Nephron (organoid): ENCODE measurements at regions not wholly inside any gene's neighbourhood (a gene's known extent, or its start where the extent isn't known, plus 50 kb on each side); places are given as distances from the start of the nearest gene placed in this dataset.
"Not testable (repeated sequence)": the region's sequence is repeated elsewhere in the genome, so short reads cannot be mapped to it uniquely, and the experiment has no call there.

Experiments
- H3K27ac Mint-ChIP-seq, 3 experiments: 2 replicates each; pipeline ENCODE4 v1.8.0; 2020; ENCODE audit warnings: mixed read lengths in 3 of 3, mild to moderate bottlenecking in 2 of 3, moderate library complexity in 1 of 3
- H3K27me3 Mint-ChIP-seq: 2 replicates; pipeline ENCODE4 v1.8.0; 2021; ENCODE audit warnings: low read depth, mild to moderate bottlenecking, moderate library complexity, mixed read lengths
- H3K36me3 Mint-ChIP-seq: 2 replicates; pipeline ENCODE4 v1.8.0; 2020; ENCODE audit warnings: low read depth, mixed read lengths
- H3K4me1 Mint-ChIP-seq: 2 replicates; pipeline ENCODE4 v1.8.0; 2020; ENCODE audit warnings: mixed read lengths
- H3K4me3 Mint-ChIP-seq, 3 experiments: 2 replicates each; pipeline ENCODE4 v1.8.0; 2020; ENCODE audit warnings: mild to moderate bottlenecking in 3 of 3, mixed read lengths in 3 of 3, moderate library complexity in 2 of 3
- H3K9me3 Mint-ChIP-seq: 2 replicates; pipeline ENCODE4 v1.8.0; 2020; ENCODE audit warnings: mixed read lengths
- TF ChIP-seq, protein P1 (sequence below), 3 experiments: fragments of 200-600 bp; sonication (generic); IDR thresholded peaks; one replicate each; pipeline ENCODE4 v1.5.0; 2021; ENCODE audit warnings: antibody characterized with exemption in 3 of 3; ENCODE audit not compliant: unreplicated experiment in 3 of 3

DNA sequence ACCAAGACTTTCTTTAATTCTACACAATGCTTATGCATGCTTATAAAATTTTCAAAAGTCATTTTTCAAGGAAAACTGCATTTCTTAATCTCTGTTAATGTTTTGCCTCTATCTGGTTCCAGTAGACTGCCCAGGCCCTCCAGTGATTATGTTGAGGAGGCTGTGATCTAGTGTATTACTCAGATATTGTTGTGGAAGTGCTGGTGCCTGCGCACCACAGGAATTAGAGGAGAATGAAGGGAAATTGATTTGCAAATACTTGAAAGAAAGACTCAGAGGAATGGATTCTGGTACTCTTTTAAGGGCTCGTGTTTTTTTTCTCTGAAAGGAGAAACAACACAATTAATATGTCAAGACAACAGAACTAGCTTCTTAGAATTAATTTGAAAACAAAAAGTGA lies 1015.1 kb downstream of the RPA4 start:
- Mint-ChIP-seq H3K9me3 (no peaks in the 10 kb centered on the region), H3K27me3 (no peaks in the 10 kb centered on the region), H3K4me3 (no peak overlapping the region), H3K36me3 (no peaks in the 10 kb centered on the region), H3K4me1 (no peaks in the 10 kb centered on the region), H3K27ac (no peak overlapping the region)
- TF ChIP-seq, protein P1, sequence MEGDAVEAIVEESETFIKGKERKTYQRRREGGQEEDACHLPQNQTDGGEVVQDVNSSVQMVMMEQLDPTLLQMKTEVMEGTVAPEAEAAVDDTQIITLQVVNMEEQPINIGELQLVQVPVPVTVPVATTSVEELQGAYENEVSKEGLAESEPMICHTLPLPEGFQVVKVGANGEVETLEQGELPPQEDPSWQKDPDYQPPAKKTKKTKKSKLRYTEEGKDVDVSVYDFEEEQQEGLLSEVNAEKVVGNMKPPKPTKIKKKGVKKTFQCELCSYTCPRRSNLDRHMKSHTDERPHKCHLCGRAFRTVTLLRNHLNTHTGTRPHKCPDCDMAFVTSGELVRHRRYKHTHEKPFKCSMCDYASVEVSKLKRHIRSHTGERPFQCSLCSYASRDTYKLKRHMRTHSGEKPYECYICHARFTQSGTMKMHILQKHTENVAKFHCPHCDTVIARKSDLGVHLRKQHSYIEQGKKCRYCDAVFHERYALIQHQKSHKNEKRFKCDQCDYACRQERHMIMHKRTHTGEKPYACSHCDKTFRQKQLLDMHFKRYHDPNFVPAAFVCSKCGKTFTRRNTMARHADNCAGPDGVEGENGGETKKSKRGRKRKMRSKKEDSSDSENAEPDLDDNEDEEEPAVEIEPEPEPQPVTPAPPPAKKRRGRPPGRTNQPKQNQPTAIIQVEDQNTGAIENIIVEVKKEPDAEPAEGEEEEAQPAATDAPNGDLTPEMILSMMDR (IDR thresholded peaks at IDR 0.05; ENCODE audit: unreplicated experiment in 3 of 3): no peak

DNA sequence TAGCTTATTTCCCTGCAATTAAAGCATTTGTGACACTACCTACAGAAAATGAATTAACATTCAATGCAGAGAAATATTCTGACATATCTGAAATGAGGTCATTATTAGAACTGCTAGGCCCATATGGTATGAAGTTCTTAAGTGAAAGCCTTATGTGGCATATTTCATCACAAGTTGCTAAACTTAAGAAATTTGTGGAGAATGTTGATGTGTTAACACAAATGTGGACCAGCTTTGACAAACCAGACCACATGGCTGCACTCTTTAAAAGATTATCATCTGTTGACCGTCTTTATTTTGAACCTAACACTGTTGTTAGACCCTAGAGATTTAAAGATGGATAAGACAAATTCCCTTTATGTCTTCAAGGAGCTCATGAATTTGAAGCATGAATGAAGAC lies 1024.1 kb downstream of the RPA4 start:
- H3K9me3 Mint-ChIP-seq: peaks cover 9% of the 10 kb centered on the region
- TF ChIP-seq, protein P1 (IDR thresholded peaks at IDR 0.05; ENCODE audit: unreplicated experiment in 3 of 3): no peak
- no peak overlapping the region for H3K27ac Mint-ChIP-seq
- no peak overlapping the region for H3K4me3 Mint-ChIP-seq
- H3K36me3 Mint-ChIP-seq: no peaks in the 10 kb centered on the region
- H3K4me1 Mint-ChIP-seq: no peaks in the 10 kb centered on the region
- H3K27me3 Mint-ChIP-seq: no peaks in the 10 kb centered on the region

DNA sequence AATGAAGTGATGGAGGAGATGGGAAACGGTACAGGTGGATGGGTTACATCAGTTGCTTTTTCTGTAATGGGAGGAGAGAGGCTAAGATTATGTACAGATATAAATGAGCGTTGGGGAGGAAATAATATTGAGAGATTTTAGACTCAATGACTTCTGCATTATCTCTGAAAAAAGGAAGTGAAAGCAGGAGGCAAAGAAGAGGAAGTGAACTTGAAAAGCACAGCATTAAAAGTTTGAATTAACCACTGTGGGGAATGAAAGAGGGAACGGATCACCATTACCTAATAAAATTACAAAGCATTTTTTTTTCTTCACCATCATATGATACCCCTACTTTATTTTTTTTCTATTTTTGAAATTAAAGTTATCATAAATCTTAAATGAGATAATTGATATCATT lies 1025.5 kb downstream of the RPA4 start:
- no peak overlapping the region for H3K27ac Mint-ChIP-seq
- TF ChIP-seq, protein P1 (IDR thresholded peaks at IDR 0.05; ENCODE audit: unreplicated experiment in 3 of 3): no peak
- no peaks in the 10 kb centered on the region for H3K4me1 Mint-ChIP-seq
- peaks cover 9% of the 10 kb centered on the region for H3K9me3 Mint-ChIP-seq
- no peaks in the 10 kb centered on the region for H3K27me3 Mint-ChIP-seq
- no peak overlapping the region for H3K4me3 Mint-ChIP-seq
- no peaks in the 10 kb centered on the region for H3K36me3 Mint-ChIP-seq

DNA sequence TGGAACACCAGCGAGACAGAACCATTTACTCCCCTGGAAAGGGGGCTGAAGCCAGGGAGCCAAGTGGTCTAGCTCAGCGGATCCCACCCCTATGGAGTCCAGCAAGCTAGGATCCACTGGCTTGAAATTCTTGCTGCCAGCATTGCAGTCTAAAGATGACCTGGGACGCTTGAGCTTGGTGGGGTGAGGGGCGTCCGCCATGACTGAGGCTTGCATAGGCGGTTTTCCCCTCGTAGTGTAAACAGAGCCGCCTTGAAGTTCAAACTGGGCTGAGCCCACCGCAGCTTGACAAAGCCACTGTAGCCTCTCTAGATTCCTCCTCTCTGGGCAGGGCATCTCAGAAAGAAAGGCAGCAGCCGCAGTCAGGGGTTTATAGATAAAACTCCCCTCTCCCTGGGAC lies 1031.7 kb downstream of the RPA4 start:
- H3K27me3 Mint-ChIP-seq, H3K4me3 Mint-ChIP-seq, H3K4me1 Mint-ChIP-seq, H3K27ac Mint-ChIP-seq, H3K36me3 Mint-ChIP-seq: not testable (repeated sequence)
- H3K9me3 Mint-ChIP-seq: peaks cover 11% of the 10 kb centered on the region

DNA sequence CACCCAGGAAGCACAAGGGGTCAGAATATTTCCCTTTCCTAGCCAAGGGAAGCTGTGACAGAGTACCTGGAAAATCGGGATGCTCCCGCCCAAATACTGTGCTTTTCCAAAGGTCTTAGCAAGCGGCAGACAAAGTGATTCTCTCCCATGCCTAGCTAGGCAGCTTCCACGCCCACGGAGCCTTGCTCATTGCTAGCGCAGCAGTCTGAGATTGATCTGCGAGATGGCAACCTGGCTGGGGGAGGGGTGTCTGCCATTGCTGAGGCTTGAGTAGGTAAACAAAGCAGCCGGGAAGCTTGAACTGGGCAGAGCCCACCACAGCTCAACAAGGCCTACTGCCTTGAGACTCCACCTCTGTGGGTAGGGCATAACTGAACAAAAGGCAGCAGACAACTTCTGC lies 1037.5 kb downstream of the RPA4 start:
- not testable (repeated sequence) for H3K4me3 Mint-ChIP-seq, H3K27me3 Mint-ChIP-seq, H3K36me3 Mint-ChIP-seq, H3K27ac Mint-ChIP-seq, H3K4me1 Mint-ChIP-seq
- H3K9me3 Mint-ChIP-seq: peaks cover 39% of the 10 kb centered on the region

DNA sequence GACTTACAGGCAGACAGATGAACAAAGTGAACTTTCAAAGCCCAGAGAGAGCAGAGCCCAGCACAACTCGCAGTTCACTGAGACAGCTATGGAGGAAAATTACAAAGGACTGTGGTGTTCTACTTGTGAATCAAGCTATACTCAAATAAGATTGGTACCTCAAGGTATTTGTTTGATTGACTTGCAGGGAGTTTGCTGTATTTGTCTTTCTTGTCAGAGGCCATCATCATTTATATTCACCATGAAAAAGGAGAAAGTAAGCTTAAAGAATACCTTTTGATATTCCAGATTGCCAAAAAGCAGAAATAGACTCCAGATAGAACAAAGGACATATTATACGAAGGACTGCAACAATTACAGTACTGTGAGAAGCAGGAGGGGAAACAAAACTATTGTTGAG lies 1047.9 kb downstream of the RPA4 start:
- Mint-ChIP-seq H3K27me3 (no peaks in the 10 kb centered on the region), H3K4me1 (peaks cover 4% of the 10 kb centered on the region), H3K27ac (no peak overlapping the region), H3K4me3 (no peak overlapping the region), H3K36me3 (no peaks in the 10 kb centered on the region), H3K9me3 (peaks cover 3% of the 10 kb centered on the region)
- TF ChIP-seq, protein P1 (IDR thresholded peaks at IDR 0.05; ENCODE audit: unreplicated experiment in 3 of 3): no peak

DNA sequence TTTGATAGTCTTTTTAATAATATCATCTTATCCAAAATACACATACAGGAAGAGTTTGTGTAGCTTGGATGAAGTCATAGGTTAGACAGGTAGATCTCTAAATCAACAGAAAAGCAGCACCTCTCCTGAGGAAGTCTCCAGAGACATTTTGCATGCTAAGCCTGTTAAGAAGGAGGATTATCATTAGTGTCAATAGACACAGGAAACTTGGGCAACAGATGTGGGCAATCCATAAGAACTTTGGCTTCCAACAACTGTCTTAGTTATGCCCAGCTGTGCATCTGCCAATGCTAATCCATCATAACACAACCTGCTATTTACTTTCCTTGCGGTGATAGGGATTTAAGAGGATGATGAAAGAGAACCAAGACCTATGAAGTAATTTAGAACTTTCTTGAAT lies 1052.6 kb downstream of the RPA4 start:
- Mint-ChIP-seq H3K27ac (no peak overlapping the region), H3K4me1 (peaks cover 4% of the 10 kb centered on the region), H3K27me3 (no peaks in the 10 kb centered on the region), H3K36me3 (no peaks in the 10 kb centered on the region), H3K9me3 (no peaks in the 10 kb centered on the region), H3K4me3 (no peak overlapping the region)
- TF ChIP-seq, protein P1 (IDR thresholded peaks at IDR 0.05; ENCODE audit: unreplicated experiment in 3 of 3): no peak
